WTC11 (cell line): ENCODE measurements at regions not wholly inside any gene's neighbourhood (a gene's known extent, or its start where the extent isn't known, plus 50 kb on each side); places are given as distances from the start of the nearest gene placed in this dataset.

ENCODE experiments used
- ATAC-seq: fragments of 200-7000 bp; cut with Tn5 transposase; 2 replicates; pipeline ENCODE4 v1.10.0; 2021; ENCODE audit warnings: mild to moderate bottlenecking, moderate library complexity
- CTCF ChIA-PET: fragments of 300-600 bp; sonication (Branson Sonifier 250); formaldehyde crosslinking; loops from one replicate; lab custom pipeline; 2021; ENCODE audit warnings: antibody characterized with exemption; lab: Charles Lee
- POLR2A ChIA-PET: fragments of 350-600 bp; sonication (Branson Sonifier 250); formaldehyde crosslinking; loops from one replicate; lab custom pipeline; 2021; ENCODE audit warnings: antibody characterized with exemption; lab: Charles Lee
- DNase-seq: peaks from one replicate; pipeline ENCODE4 v3.0.0; 2021; ENCODE audit warnings: low spot score
- H3K27ac Mint-ChIP-seq: 2 replicates; pipeline ENCODE4 v1.8.0; 2021; ENCODE audit warnings: mixed read lengths
- H3K27me3 Mint-ChIP-seq: 2 replicates; pipeline ENCODE4 v1.8.0; 2021; ENCODE audit warnings: low read depth, mild to moderate bottlenecking, moderate library complexity, mixed read lengths
- H3K36me3 Mint-ChIP-seq: 2 replicates; pipeline ENCODE4 v1.8.0; 2021; ENCODE audit warnings: mixed read lengths
- H3K4me1 Mint-ChIP-seq: 2 replicates; pipeline ENCODE4 v1.8.0; 2022; ENCODE audit warnings: mixed read lengths
- H3K4me3 Mint-ChIP-seq: 2 replicates; pipeline ENCODE4 v1.8.0; 2021; ENCODE audit warnings: mild to moderate bottlenecking, moderate library complexity, mixed read lengths
- H3K9me3 Mint-ChIP-seq: 2 replicates; pipeline ENCODE4 v1.8.0; 2021; ENCODE audit warnings: mixed read lengths
- FOXP1 ChIP-seq: sonication (generic); formaldehyde crosslinking; IDR thresholded peaks from 2 replicates; pipeline ENCODE4 v1.8.0; 2022; ENCODE audit warnings: missing genetic modification reagents, mild to moderate bottlenecking, moderate library complexity, borderline replicate concordance
- GABPB1 ChIP-seq: sonication (generic); formaldehyde crosslinking; IDR thresholded peaks from 2 replicates; pipeline ENCODE4 v1.8.1; 2023; ENCODE audit warnings: mild to moderate bottlenecking, missing genetic modification reagents
- IRF1 ChIP-seq: sonication (generic); formaldehyde crosslinking; IDR thresholded peaks from 2 replicates; pipeline ENCODE4 v1.8.0; 2023; ENCODE audit warnings: missing genetic modification reagents
- IRF2 ChIP-seq: sonication (generic); formaldehyde crosslinking; IDR thresholded peaks from 2 replicates; pipeline ENCODE4 v1.8.0; 2022; ENCODE audit warnings: low read depth, missing genetic modification reagents, borderline replicate concordance
- NFATC4 ChIP-seq: fragments of 250-450 bp; sonication (Bioruptor Pico); IDR thresholded peaks from 2 replicates; pipeline ENCODE4 v1.9.0; 2021; ENCODE audit warnings: mild to moderate bottlenecking
- NR3C1 ChIP-seq: sonication (generic); formaldehyde crosslinking; conservative IDR thresholded peaks from 2 replicates; pipeline ENCODE4 v1.8.1; 2023; ENCODE audit warnings: low read depth, mild to moderate bottlenecking, missing genetic modification reagents
- PREB ChIP-seq: sonication (generic); formaldehyde crosslinking; IDR thresholded peaks from 2 replicates; pipeline ENCODE4 v1.8.1; 2022; ENCODE audit warnings: mild to moderate bottlenecking, missing genetic modification reagents, moderate library complexity, borderline replicate concordance
- RELA ChIP-seq: sonication (generic); formaldehyde crosslinking; IDR thresholded peaks from 2 replicates; pipeline ENCODE4 v1.8.1; 2022; ENCODE audit warnings: missing genetic modification reagents, mild to moderate bottlenecking, borderline replicate concordance
- SOX15 ChIP-seq: fragments of 250-450 bp; sonication (Bioruptor Pico); IDR thresholded peaks from 2 replicates; pipeline ENCODE4 v1.9.0; 2021; ENCODE audit warnings: mild to moderate bottlenecking
- TEAD4 ChIP-seq: sonication (generic); formaldehyde crosslinking; IDR thresholded peaks from 2 replicates; pipeline ENCODE4 v1.8.0; 2022; ENCODE audit warnings: mild to moderate bottlenecking, missing genetic modification reagents
- ZMAT4 ChIP-seq: fragments of 250-450 bp; sonication (Bioruptor Pico); IDR thresholded peaks from 2 replicates; pipeline ENCODE4 v1.9.0; 2021; ENCODE audit warnings: mild to moderate bottlenecking
- ZNF317 ChIP-seq: sonication (generic); formaldehyde crosslinking; IDR thresholded peaks from 2 replicates; pipeline ENCODE4 v1.8.1; 2023; ENCODE audit warnings: low read depth, mild to moderate bottlenecking, moderate library complexity, missing genetic modification reagents, borderline replicate concordance
- ZNF416 ChIP-seq: fragments of 250-450 bp; sonication (Bioruptor Pico); IDR thresholded peaks from 2 replicates; pipeline ENCODE4 v1.9.0; 2021; ENCODE audit warnings: mild to moderate bottlenecking, inconsistent platforms
- ZNF512 ChIP-seq: sonication (generic); formaldehyde crosslinking; IDR thresholded peaks from 2 replicates; pipeline ENCODE4 v1.8.1; 2022; ENCODE audit warnings: missing genetic modification reagents, borderline replicate concordance
- TF ChIP-seq, protein P1 (sequence below): sonication (generic); formaldehyde crosslinking; IDR thresholded peaks from 2 replicates; pipeline ENCODE4 v1.8.0; 2023; ENCODE audit warnings: missing genetic modification reagents, mild to moderate bottlenecking, borderline replicate concordance
- TF ChIP-seq, protein P2 (sequence below): fragments of 250-450 bp; sonication (Bioruptor Pico); conservative IDR thresholded peaks from 2 replicates; pipeline ENCODE4 v1.9.0; 2021; ENCODE audit warnings: mild to moderate bottlenecking
- TF ChIP-seq, protein P3 (sequence below): fragments of 250-450 bp; sonication (Bioruptor Pico); IDR thresholded peaks from 2 replicates; pipeline ENCODE4 v1.9.0; 2021; ENCODE audit warnings: moderate library complexity, mild to moderate bottlenecking, inconsistent platforms, borderline replicate concordance

- no peak for TF ChIP-seq NR3C1 (CRISPR knock-in tag)
- TF ChIP-seq ZNF317 (CRISPR knock-in tag) = no peak
- no peak for TF ChIP-seq IRF2 (CRISPR knock-in tag)
- TF ChIP-seq ZMAT4 (CRISPR knock-in tag) = no peak
- no peak for TF ChIP-seq ZNF512 (CRISPR knock-in tag)
- TF ChIP-seq PREB (CRISPR knock-in tag) = no peak
- no peak for TF ChIP-seq ZNF416 (CRISPR knock-in tag)
- no peak for TF ChIP-seq FOXP1 (CRISPR knock-in tag)
- TF ChIP-seq, protein P1, sequence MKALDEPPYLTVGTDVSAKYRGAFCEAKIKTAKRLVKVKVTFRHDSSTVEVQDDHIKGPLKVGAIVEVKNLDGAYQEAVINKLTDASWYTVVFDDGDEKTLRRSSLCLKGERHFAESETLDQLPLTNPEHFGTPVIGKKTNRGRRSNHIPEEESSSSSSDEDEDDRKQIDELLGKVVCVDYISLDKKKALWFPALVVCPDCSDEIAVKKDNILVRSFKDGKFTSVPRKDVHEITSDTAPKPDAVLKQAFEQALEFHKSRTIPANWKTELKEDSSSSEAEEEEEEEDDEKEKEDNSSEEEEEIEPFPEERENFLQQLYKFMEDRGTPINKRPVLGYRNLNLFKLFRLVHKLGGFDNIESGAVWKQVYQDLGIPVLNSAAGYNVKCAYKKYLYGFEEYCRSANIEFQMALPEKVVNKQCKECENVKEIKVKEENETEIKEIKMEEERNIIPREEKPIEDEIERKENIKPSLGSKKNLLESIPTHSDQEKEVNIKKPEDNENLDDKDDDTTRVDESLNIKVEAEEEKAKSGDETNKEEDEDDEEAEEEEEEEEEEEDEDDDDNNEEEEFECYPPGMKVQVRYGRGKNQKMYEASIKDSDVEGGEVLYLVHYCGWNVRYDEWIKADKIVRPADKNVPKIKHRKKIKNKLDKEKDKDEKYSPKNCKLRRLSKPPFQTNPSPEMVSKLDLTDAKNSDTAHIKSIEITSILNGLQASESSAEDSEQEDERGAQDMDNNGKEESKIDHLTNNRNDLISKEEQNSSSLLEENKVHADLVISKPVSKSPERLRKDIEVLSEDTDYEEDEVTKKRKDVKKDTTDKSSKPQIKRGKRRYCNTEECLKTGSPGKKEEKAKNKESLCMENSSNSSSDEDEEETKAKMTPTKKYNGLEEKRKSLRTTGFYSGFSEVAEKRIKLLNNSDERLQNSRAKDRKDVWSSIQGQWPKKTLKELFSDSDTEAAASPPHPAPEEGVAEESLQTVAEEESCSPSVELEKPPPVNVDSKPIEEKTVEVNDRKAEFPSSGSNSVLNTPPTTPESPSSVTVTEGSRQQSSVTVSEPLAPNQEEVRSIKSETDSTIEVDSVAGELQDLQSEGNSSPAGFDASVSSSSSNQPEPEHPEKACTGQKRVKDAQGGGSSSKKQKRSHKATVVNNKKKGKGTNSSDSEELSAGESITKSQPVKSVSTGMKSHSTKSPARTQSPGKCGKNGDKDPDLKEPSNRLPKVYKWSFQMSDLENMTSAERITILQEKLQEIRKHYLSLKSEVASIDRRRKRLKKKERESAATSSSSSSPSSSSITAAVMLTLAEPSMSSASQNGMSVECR = no peak
Measured at GRCh38 chr5:110257971-110258370, 468.5 kb downstream of the TMEM232 start (continued).

DNA sequence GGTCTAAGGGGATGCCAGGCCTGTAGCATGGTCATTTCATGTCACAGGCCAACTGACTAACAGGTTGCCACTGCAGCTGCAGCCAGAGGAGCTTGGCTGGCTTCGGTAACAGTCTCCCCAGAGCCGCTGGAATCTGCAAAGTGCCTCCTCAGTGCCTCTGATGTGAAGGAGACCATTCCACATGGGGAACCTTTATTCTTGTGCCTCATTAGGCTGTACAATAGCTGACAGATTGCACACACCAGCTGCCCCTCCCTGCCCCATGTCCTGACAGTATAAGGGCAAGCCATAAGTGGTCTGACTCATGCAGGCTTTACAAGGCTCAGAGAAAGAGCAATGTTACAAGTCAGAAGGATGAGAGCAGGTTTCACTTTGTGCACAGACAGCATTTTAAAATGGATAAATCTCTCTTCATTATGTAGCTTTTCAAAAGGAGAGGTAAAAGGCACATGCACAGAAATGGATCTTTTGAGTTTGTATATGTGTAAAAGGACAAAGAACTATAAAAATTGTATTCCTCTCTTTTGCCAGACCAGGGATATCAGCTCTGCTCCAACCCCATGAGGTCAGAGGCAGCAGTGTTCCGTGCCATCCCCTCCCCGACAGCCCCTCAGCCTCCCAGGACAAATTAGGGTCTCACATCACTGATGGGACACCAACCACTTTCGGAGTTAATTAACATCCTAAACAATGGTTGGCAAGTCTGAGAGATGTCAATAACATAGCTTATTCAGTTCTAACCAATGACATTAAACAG, 467.8 kb downstream of the TMEM232 start:
- DNase-seq (no peak), ATAC-seq (peak; percentile 34; the same call in 1 of the 2 replicates)
- Mint-ChIP-seq H3K4me1 (peaks cover 29% of the 10 kb centered on the region), H3K4me3 (no peak overlapping the region), H3K27ac (no peak overlapping the region), H3K9me3 (no peaks in the 10 kb centered on the region), H3K27me3 (no peaks in the 10 kb centered on the region), H3K36me3 (no peaks in the 10 kb centered on the region)
- ChIA-PET POLR2A (no interaction called here), CTCF (no interaction called here)
- TF ChIP-seq, protein P2, sequence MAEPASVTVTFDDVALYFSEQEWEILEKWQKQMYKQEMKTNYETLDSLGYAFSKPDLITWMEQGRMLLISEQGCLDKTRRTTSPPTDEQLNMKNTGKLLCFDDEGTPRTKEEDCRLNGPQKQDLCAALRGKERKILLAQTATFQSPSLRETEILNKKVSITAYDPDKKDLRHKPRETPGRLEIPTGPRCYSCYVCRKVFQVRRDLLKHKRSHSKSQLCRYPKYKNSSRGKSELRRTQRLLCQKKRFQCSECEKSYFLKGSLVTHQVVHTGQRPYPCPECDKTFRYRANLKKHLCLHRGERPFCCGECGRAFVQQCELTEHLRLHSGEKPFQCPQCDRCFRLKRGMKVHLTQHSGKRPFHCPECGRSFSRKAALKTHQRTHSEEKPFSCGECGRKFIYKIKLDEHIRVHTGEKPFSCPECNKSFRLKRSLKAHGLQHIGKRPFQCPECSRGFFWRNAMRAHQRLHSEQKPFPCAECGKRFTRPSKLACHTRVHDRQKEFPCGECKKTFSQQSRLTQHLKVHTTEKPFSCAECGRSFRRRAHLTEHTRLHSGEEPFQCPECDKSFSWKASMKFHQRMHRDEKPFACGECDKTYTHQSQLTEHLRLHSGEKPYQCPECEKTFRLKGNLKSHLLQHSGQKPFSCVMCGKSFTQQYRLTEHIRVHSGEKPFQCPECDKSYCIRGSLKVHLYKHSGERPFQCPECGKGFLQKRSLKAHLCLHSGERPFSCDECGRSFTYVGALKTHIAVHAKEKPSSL (CRISPR knock-in tag) = no peak
- TF ChIP-seq SOX15 (no peak), RELA (CRISPR knock-in tag) (no peak), GABPB1 (no peak), NFATC4 (CRISPR knock-in tag) (no peak), TEAD4 (CRISPR knock-in tag) (no peak), ZNF512 (CRISPR knock-in tag) (no peak), IRF1 (CRISPR knock-in tag) (no peak), PREB (CRISPR knock-in tag) (no peak)
- TF ChIP-seq, protein P3, sequence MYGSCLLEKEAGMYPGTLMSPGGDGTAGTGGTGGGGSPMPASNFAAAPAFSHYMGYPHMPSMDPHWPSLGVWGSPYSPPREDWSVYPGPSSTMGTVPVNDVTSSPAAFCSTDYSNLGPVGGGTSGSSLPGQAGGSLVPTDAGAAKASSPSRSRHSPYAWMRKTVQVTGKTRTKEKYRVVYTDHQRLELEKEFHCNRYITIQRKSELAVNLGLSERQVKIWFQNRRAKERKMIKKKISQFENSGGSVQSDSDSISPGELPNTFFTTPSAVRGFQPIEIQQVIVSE (CRISPR knock-in tag) = no peak
